ENCODE measurements at regions not wholly inside any gene's neighbourhood (a gene's known extent, or its start where the extent isn't known, plus 50 kb on each side); places are given as distances from the start of the nearest gene placed in this dataset.

- no peak overlapping the region for H3K27ac ChIP-seq (ENCODE audit: low read depth, low read length)
Measured at GRCh38 chr14:34046799-34047520, 96.1 kb upstream of the EGLN3 start.

DNA sequence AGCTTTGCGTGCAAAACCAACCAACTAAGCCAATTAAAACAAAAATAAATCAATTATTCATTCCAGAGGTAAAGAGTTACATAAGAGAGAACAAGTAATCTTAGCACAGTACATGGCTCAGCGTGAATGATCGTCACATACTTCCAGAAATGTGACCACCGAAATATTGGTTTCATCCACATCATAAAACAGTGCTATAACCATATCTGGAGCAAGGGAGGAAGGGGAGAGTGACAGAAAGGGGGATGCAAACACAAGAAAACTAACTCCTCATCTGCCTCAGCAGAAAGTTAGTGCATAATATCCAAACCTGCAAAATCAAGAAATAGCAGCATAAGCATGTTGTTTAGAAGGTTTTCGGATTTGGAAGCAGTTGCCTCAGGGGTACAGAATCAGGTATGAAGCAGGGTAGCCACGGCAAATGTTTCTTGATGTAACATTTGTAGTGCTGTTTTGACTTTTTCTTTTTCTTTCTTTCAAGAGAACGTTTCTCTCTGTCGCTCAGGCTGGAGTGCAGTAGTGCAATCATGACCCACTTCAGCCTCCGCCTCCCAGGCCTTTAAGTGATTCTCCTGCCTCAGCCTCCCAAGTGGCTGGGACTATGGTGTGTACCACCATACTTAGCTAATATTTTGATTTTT, 93.9 kb upstream of the EGLN3 start:
- TF ChIP-seq EZH2phosphoT487 (IDR thresholded peaks at IDR 0.05; ENCODE audit: borderline replicate concordance, low read length), result no peak
- TF ChIP-seq, protein P1, sequence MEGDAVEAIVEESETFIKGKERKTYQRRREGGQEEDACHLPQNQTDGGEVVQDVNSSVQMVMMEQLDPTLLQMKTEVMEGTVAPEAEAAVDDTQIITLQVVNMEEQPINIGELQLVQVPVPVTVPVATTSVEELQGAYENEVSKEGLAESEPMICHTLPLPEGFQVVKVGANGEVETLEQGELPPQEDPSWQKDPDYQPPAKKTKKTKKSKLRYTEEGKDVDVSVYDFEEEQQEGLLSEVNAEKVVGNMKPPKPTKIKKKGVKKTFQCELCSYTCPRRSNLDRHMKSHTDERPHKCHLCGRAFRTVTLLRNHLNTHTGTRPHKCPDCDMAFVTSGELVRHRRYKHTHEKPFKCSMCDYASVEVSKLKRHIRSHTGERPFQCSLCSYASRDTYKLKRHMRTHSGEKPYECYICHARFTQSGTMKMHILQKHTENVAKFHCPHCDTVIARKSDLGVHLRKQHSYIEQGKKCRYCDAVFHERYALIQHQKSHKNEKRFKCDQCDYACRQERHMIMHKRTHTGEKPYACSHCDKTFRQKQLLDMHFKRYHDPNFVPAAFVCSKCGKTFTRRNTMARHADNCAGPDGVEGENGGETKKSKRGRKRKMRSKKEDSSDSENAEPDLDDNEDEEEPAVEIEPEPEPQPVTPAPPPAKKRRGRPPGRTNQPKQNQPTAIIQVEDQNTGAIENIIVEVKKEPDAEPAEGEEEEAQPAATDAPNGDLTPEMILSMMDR (IDR thresholded peaks at IDR 0.05; ENCODE audit: low read depth, low read length, poor library complexity, severe bottlenecking), result no peak
- Histone ChIP-seq H3K4me2 (ENCODE audit: low read length) (no peak overlapping the region), H3K9me3 (ENCODE audit: control insufficient read depth, insufficient read depth, low read length) (no peaks in the 10 kb centered on the region; the same call in 1 of the 2 replicates), H3K27ac (ENCODE audit: low read depth, low read length) (no peak overlapping the region), H4K20me1 (ENCODE audit: control insufficient read depth, insufficient read depth, low read depth, low read length) (no peaks in the 10 kb centered on the region), H3K9me2 (replicated peaks; ENCODE audit: control insufficient read depth, low read length) (no peaks in the 10 kb centered on the region; the same call in 1 of the 2 replicates), H3K27me3 (ENCODE audit: control insufficient read depth, low read length) (no peaks in the 10 kb centered on the region), H3F3A (ENCODE audit: control insufficient read depth, insufficient read depth) (no peaks in the 10 kb centered on the region), H3K4me1 (ENCODE audit: control insufficient read depth, low read length) (no peaks in the 10 kb centered on the region), H3K36me3 (ENCODE audit: control insufficient read depth, low read length) (no peaks in the 10 kb centered on the region), H3K4me3 (ENCODE audit: low read length) (no peak overlapping the region), H3K79me2 (ENCODE audit: control insufficient read depth, low read length) (no peaks in the 10 kb centered on the region)

More at GRCh38 chr14:34046799-34047520, 96.1 kb upstream of the EGLN3 start:
- no peaks in the 10 kb centered on the region for H3K4me1 ChIP-seq (ENCODE audit: control insufficient read depth, low read length)
- no peaks in the 10 kb centered on the region for H3K79me2 ChIP-seq (ENCODE audit: control insufficient read depth, low read length)
- no peaks in the 10 kb centered on the region; the same call in 1 of the 2 replicates for H3K9me3 ChIP-seq (ENCODE audit: control insufficient read depth, insufficient read depth, low read length)
- no peaks in the 10 kb centered on the region for H3K27me3 ChIP-seq (ENCODE audit: control insufficient read depth, low read length)
- TF ChIP-seq EZH2phosphoT487 (IDR thresholded peaks at IDR 0.05; ENCODE audit: borderline replicate concordance, low read length), result no peak
- TF ChIP-seq, protein P1 (IDR thresholded peaks at IDR 0.05; ENCODE audit: low read depth, low read length, poor library complexity, severe bottlenecking), result no peak
- H3K9me2 ChIP-seq (replicated peaks; ENCODE audit: control insufficient read depth, low read length), result no peaks in the 10 kb centered on the region; the same call in 1 of the 2 replicates
- H3F3A ChIP-seq (ENCODE audit: control insufficient read depth, insufficient read depth), result no peaks in the 10 kb centered on the region
- H3K36me3 ChIP-seq (ENCODE audit: control insufficient read depth, low read length), result no peaks in the 10 kb centered on the region
- H3K4me2 ChIP-seq (ENCODE audit: low read length), result no peak overlapping the region
- H3K4me3 ChIP-seq (ENCODE audit: low read length), result no peak overlapping the region
- H4K20me1 ChIP-seq (ENCODE audit: control insufficient read depth, insufficient read depth, low read depth, low read length), result no peaks in the 10 kb centered on the region

GRCh38 chr14:34044373-34044637, 93.4 kb upstream of the EGLN3 start:
- Histone ChIP-seq H3K79me2 (ENCODE audit: control insufficient read depth, low read length) (no peaks in the 10 kb centered on the region), H3F3A (ENCODE audit: control insufficient read depth, insufficient read depth) (no peaks in the 10 kb centered on the region), H3K4me1 (ENCODE audit: control insufficient read depth, low read length) (no peaks in the 10 kb centered on the region), H3K36me3 (ENCODE audit: control insufficient read depth, low read length) (no peaks in the 10 kb centered on the region), H4K20me1 (ENCODE audit: control insufficient read depth, insufficient read depth, low read depth, low read length) (no peaks in the 10 kb centered on the region), H3K27ac (ENCODE audit: low read depth, low read length) (no peak overlapping the region), H3K4me3 (ENCODE audit: low read length) (no peak overlapping the region), H3K4me2 (ENCODE audit: low read length) (no peak overlapping the region), H3K9me2 (replicated peaks; ENCODE audit: control insufficient read depth, low read length) (no peaks in the 10 kb centered on the region; the same call in 1 of the 2 replicates), H3K27me3 (ENCODE audit: control insufficient read depth, low read length) (no peaks in the 10 kb centered on the region), H3K9me3 (ENCODE audit: control insufficient read depth, insufficient read depth, low read length) (no peaks in the 10 kb centered on the region; the same call in 1 of the 2 replicates)
- TF ChIP-seq, protein P1 (IDR thresholded peaks at IDR 0.05; ENCODE audit: low read depth, low read length, poor library complexity, severe bottlenecking), result no peak
- TF ChIP-seq EZH2phosphoT487 (IDR thresholded peaks at IDR 0.05; ENCODE audit: borderline replicate concordance, low read length), result no peak
